Osteocyte (in vitro differentiated cells): ENCODE measurements at regions not wholly inside any gene's neighbourhood (a gene's known extent, or its start where the extent isn't known, plus 50 kb on each side); places are given as distances from the start of the nearest gene placed in this dataset.
"Not testable (repeated sequence)": the region's sequence is repeated elsewhere in the genome, so short reads cannot be mapped to it uniquely, and the experiment has no call there.

Experiments used
- DNase-seq: peaks from one replicate; pipeline ENCODE4 v3.0.0; 2021; ENCODE audit warnings: mixed read lengths; ENCODE audit not compliant: unreplicated experiment; ENCODE audit errors: extremely low spot score
- H3K27ac Mint-ChIP-seq: one replicate; pipeline ENCODE4 v1.8.0; 2021; ENCODE audit warnings: mild to moderate bottlenecking, mixed read lengths; ENCODE audit not compliant: unreplicated experiment
- H3K27me3 Mint-ChIP-seq: one replicate; pipeline ENCODE4 v1.8.0; 2021; ENCODE audit warnings: mixed read lengths; ENCODE audit not compliant: unreplicated experiment
- H3K36me3 Mint-ChIP-seq: one replicate; pipeline ENCODE4 v1.8.0; 2021; ENCODE audit warnings: mixed read lengths; ENCODE audit not compliant: unreplicated experiment
- H3K4me1 Mint-ChIP-seq: one replicate; pipeline ENCODE4 v1.8.0; 2021; ENCODE audit warnings: mixed read lengths; ENCODE audit not compliant: unreplicated experiment
- H3K4me3 Mint-ChIP-seq: one replicate; pipeline ENCODE4 v1.8.0; 2021; ENCODE audit warnings: mild to moderate bottlenecking, moderate library complexity, mixed read lengths; ENCODE audit not compliant: unreplicated experiment
- H3K9me3 Mint-ChIP-seq: one replicate; pipeline ENCODE4 v1.8.0; 2021; ENCODE audit warnings: mixed read lengths; ENCODE audit not compliant: unreplicated experiment
- TF ChIP-seq, protein P1 (sequence below): fragments of 200-600 bp; sonication (generic); IDR thresholded peaks from 2 replicates; pipeline ENCODE4 v1.5.0; 2021; ENCODE audit warnings: antibody characterized with exemption, mild to moderate bottlenecking, moderate library complexity

DNA sequence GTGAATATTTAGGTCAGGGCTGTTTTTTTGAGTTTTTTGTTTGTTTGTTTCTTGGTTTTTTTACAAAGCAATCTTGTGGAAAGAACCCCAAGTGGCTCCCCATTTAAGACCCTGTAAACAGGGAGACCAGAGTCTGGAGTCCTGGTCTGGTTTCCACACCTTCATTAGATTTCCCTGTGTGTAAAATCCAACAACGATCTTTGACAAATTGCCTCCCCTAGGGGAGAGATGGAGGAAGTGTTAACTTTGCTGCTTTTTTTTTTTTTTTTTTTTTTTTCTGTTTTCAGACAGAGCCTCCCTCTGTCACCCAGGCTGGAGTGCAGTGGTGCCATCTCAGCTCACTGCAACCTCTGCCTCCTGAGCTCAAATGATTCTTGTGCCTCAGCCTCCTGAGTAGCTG is 77.4 kb downstream of the ART5 start:
- not testable (repeated sequence) for H3K4me3 Mint-ChIP-seq, H3K36me3 Mint-ChIP-seq, DNase-seq, H3K4me1 Mint-ChIP-seq, H3K27ac Mint-ChIP-seq, H3K9me3 Mint-ChIP-seq
- H3K27me3 Mint-ChIP-seq: peaks cover 37% of the 10 kb centered on the region
- TF ChIP-seq, protein P1, sequence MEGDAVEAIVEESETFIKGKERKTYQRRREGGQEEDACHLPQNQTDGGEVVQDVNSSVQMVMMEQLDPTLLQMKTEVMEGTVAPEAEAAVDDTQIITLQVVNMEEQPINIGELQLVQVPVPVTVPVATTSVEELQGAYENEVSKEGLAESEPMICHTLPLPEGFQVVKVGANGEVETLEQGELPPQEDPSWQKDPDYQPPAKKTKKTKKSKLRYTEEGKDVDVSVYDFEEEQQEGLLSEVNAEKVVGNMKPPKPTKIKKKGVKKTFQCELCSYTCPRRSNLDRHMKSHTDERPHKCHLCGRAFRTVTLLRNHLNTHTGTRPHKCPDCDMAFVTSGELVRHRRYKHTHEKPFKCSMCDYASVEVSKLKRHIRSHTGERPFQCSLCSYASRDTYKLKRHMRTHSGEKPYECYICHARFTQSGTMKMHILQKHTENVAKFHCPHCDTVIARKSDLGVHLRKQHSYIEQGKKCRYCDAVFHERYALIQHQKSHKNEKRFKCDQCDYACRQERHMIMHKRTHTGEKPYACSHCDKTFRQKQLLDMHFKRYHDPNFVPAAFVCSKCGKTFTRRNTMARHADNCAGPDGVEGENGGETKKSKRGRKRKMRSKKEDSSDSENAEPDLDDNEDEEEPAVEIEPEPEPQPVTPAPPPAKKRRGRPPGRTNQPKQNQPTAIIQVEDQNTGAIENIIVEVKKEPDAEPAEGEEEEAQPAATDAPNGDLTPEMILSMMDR: peak; percentile 16

DNA sequence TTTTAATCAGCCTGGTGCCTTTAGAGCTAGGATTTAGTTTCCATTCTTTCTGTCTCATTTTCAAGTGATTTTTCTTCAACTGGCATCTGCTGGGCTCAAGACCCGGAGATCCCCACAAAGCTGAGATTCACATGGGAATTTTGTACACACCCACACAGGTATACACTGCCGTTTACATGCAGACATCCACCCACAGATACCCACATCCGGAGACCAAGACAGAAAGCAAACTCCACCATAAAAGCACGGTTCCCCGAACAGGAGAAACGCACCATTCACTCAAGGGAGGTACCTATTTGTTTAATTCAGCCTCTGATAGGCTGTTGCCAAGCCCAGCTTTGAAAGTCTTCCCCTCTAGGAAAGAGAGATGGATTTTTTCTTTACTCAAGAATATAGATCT is 87.2 kb downstream of the ART5 start:
- H3K27ac Mint-ChIP-seq, H3K4me1 Mint-ChIP-seq, H3K4me3 Mint-ChIP-seq, H3K36me3 Mint-ChIP-seq, DNase-seq, H3K9me3 Mint-ChIP-seq: not testable (repeated sequence)
- H3K27me3 Mint-ChIP-seq: peaks cover 17% of the 10 kb centered on the region

DNA sequence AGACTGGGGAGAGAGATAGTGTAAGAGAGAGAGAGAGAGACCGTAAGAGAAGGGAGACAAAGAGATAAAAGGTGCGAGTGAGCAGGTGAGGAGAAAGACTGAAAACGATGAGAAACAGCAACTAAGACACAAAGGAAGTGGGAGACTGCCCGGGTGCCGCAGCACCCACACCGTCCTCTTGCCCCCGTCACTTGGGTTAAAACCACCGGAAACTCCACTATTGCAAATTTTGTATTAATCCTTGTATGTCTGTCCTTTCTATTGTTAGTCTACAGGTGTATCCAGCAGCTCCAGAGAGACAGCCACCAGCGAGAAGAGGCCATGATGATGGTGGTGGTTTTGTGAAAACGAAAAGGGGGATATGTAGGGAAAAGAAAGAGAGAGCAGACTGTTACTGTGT is 96.8 kb downstream of the ART5 start:
- not testable (repeated sequence) for H3K4me3 Mint-ChIP-seq, H3K27ac Mint-ChIP-seq, H3K4me1 Mint-ChIP-seq, DNase-seq, H3K9me3 Mint-ChIP-seq, H3K36me3 Mint-ChIP-seq
- peaks cover 38% of the 10 kb centered on the region for H3K27me3 Mint-ChIP-seq

DNA sequence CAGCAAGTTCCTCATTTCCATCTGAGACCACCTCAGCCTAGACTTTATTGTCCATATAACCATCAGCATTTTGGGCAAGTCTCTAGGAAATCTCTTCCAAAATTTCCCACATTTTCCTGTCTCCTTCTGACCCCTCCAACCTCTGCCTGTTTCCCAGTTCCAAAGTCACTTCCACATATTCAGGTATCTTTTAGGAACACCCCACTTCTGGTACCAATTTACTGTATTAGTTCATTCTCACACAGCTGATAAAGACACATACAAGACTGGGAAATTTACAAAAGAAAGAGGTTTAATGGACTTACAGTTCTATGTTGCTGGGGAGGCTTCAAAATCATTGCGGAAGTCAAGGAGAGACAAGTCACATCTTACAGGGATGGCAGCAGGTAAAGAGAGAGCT is 103.6 kb downstream of the ART5 start:
- H3K9me3 Mint-ChIP-seq, H3K4me1 Mint-ChIP-seq, H3K36me3 Mint-ChIP-seq, DNase-seq, H3K27ac Mint-ChIP-seq, H3K4me3 Mint-ChIP-seq: not testable (repeated sequence)
- H3K27me3 Mint-ChIP-seq: peaks cover 18% of the 10 kb centered on the region

DNA sequence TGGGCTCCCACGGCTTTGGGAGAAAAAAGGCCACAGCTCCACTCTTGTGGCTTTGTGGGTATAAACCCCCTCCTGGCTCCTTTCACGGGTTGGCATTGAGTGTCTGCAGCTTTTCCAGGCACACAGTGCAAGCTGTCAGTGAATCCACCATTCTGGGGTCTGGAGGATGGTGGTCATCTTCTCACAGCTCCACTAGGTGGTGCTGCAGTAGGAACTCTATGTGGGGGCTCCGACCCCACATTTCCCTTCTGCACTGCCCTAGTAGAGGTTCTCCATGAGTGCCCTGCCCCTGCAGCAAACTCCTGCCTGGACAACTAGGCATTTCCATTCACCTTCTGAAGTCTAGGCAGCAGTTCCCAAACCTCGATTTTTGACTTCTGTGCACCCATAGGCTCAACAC is 104.5 kb downstream of the ART5 start:
- not testable (repeated sequence) for H3K9me3 Mint-ChIP-seq, H3K4me3 Mint-ChIP-seq, H3K4me1 Mint-ChIP-seq, H3K36me3 Mint-ChIP-seq, DNase-seq, H3K27ac Mint-ChIP-seq
- peaks cover 12% of the 10 kb centered on the region for H3K27me3 Mint-ChIP-seq

DNA sequence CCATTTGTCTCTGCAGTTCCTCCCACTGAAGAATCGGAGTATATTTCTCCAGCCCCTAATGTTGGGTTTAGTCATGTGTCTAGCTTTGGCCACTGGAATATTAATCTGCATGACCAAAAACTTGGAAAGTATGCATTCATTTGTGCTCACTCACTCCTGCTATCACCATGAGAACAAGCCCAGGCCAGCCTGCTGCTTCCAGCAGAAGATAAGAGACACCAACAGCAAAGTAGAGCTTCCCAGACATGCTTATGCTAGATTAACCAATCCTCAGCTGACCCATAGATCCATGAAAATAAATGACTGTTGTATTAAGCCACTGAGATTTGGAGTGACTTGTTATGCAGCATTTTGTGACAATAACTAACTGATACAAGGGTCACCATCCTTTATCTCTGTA is 108.8 kb downstream of the ART5 start:
- H3K4me1 Mint-ChIP-seq, H3K36me3 Mint-ChIP-seq: not testable (repeated sequence)

DNA sequence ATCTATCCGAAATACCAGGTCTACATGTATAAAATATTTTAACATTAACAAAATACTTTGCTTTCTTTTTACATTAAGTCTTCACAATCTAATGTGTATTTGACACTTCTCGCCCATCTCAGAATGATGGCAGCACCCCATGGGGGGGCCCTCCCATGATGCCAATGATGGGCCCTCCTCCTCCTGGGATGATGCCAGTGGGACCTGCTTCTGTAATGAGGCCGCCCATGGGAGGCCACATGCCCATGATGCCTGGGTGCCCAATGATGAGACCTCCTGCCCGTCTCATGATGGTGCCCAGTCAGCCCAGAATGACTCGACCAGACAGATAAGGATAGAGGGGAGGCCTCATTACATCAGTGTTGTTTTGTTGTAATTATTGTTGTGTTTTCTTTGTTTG is 110.5 kb downstream of the ART5 start:
- H3K27ac Mint-ChIP-seq, H3K27me3 Mint-ChIP-seq, H3K36me3 Mint-ChIP-seq, H3K9me3 Mint-ChIP-seq, H3K4me1 Mint-ChIP-seq, H3K4me3 Mint-ChIP-seq, DNase-seq: not testable (repeated sequence)

More for the DNA sequence above, 108.8 kb downstream of the ART5 start:
- H3K27ac Mint-ChIP-seq, H3K27me3 Mint-ChIP-seq, H3K9me3 Mint-ChIP-seq, H3K4me3 Mint-ChIP-seq, DNase-seq: not testable (repeated sequence)

DNA sequence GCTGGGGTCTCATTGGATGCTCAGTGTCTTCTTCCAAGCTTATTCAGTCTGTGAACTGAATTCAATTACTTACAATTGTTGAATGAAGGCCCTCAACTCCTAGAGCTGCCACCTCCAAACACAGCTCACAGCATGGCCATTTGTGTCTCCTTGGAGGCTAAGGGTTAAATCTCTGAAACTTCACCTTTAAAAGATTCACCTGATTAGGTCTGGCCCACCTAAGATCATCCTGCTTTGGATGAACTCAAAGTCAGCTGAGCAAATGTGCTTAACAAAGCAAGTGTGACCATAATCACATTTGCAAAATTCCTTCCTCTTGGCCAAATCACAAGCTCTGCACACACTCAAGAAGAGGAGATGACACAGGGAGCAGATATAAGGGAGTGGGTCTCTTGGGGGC is 118.2 kb downstream of the ART5 start:
- not testable (repeated sequence) for H3K4me1 Mint-ChIP-seq, DNase-seq, H3K36me3 Mint-ChIP-seq, H3K27ac Mint-ChIP-seq, H3K4me3 Mint-ChIP-seq, H3K27me3 Mint-ChIP-seq
- peaks cover 11% of the 10 kb centered on the region for H3K9me3 Mint-ChIP-seq

DNA sequence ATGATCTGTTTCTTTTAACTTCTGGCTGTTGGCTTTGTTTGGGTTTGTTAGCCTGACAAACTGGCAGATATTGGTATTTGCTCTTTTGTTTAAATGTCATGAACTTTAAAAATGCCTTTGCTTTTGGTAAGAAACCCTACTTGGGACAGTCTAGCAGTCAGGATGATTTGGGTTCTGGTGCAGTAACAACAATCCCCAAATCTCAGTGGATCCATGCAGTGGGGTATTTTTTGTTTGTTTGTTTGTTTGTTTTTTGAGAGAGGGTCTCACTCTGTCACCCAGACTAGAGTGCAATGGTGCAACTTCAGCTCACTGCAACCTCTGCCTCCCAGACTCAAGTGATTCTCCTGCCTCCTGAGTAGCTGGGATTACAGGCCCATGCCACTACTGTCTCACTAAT is 120.9 kb downstream of the ART5 start:
- H3K36me3 Mint-ChIP-seq, H3K27ac Mint-ChIP-seq, H3K4me1 Mint-ChIP-seq, H3K4me3 Mint-ChIP-seq, H3K27me3 Mint-ChIP-seq, DNase-seq: not testable (repeated sequence)
- H3K9me3 Mint-ChIP-seq: peaks cover 11% of the 10 kb centered on the region

DNA sequence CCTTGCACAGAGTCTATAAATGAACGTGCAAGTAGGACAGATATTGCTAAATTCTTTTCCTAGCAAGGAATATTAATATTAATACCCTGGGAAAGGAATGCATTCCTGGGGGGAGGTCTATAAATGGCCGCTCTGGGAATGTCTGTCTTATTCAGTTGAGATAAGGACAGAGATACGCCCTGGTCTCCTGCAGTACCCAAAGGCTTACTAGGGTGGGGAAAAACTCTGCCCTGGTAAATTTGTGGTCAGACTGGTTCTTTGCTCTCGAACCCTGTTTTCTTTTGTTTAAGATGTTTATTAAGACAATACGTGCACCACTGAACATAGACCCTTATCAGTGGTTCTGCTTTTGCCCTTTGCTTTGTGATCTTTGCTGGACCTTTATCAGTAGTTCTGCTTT is 122.0 kb downstream of the ART5 start:
- not testable (repeated sequence) for H3K36me3 Mint-ChIP-seq, H3K4me3 Mint-ChIP-seq, H3K27ac Mint-ChIP-seq, H3K4me1 Mint-ChIP-seq, DNase-seq
- Mint-ChIP-seq H3K9me3 (peaks cover 11% of the 10 kb centered on the region), H3K27me3 (peaks cover 11% of the 10 kb centered on the region)

DNA sequence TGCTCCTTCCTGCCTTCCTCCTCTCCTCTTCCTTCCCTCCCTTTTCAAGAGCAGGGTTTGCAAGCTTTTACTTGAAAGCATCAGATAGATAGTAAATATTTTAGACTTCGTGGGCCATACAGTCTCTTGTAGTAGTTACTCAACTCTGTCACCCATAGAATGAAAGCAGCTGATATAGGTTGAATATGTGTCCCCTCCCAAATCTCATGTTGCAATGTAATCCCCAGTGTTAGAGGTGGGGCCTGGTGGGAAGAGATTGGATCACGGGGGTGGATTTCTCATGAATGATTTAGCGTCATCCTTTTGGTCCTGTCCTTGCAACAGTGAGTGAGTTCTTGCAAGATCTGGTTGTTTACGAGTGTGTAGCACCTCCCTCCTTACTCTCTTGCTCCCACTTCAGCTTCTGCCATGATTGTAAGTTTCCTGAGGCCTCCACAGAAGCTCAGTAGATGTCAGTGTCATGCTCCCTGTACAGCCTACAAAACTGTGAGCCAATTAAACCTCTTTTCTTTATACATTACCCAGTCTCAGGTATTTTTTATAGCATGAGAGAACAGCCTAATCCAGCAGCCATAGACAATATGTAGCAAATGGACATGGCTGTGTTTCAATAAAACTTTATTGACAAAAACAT is 124.7 kb downstream of the ART5 start:
- not testable (repeated sequence) for DNase-seq, H3K9me3 Mint-ChIP-seq, H3K4me1 Mint-ChIP-seq, H3K4me3 Mint-ChIP-seq, H3K27ac Mint-ChIP-seq, H3K36me3 Mint-ChIP-seq
- H3K27me3 Mint-ChIP-seq: peaks cover 36% of the 10 kb centered on the region
